Left lung (tissue), 4 donors: ENCODE measurements at regions not wholly inside any gene's neighbourhood (a gene's known extent, or its start where the extent isn't known, plus 50 kb on each side); places are given as distances from the start of the nearest gene placed in this dataset.
A peak's percentile ranks its signal among the peaks of the same experiment; 100 is the strongest.

Source experiments
- ATAC-seq: fragments of 200-7000 bp; cut with Tn5 transposase; one replicate; pipeline ENCODE4 v1.9.1; 2020; ENCODE audit warnings: moderate library complexity
- DNase-seq, 4 donors: peaks; one replicate each; pipeline ENCODE4 v3.0.0-alpha.2; 2013 to 2020
- H3K27ac ChIP-seq, 2 donors: fragments of 200-600 bp; sonication (generic) in 1 of 2; one replicate each; pipeline versions ENCODE4 v1.5.0 to v1.8.0; 2020 to 2021
- H3K27me3 ChIP-seq, 2 donors: fragments of 200-600 bp; sonication (generic) in 1 of 2; one replicate each; pipeline versions ENCODE4 v1.5.0 to v1.8.0; 2020 to 2021
- H3K36me3 ChIP-seq, 2 donors: fragments of 200-600 bp; sonication (generic) in 1 of 2; one replicate each; pipeline versions ENCODE4 v1.5.0 to v1.8.0; 2020 to 2021
- H3K4me1 ChIP-seq, 2 donors: fragments of 200-600 bp; one replicate each; pipeline ENCODE4 v1.8.0; 2021
- H3K4me3 ChIP-seq, 2 donors: fragments of 200-600 bp; sonication (generic) in 1 of 2; one replicate each; pipeline versions ENCODE4 v1.5.0 to v1.8.0; 2020 to 2021; ENCODE audit warnings: mild to moderate bottlenecking in 1 of 2
- H3K9me3 ChIP-seq, 2 donors: fragments of 200-600 bp; sonication (generic) in 1 of 2; one replicate each; pipeline versions ENCODE4 v1.5.0 to v1.8.0; 2020 to 2021
- intact Hi-C, 2 donors: fragments of 100-400 bp; cut with DNase I; formaldehyde crosslinking; loops; one replicate each; pipeline versions ENCODE4 v1.11.2 to v1.14.2; 2022
- TF ChIP-seq, protein P1 (sequence below), 2 donors: fragments of 200-600 bp; sonication (generic) in 1 of 2; IDR thresholded peaks; one replicate each; pipeline versions ENCODE4 v1.5.0 to v1.8.0; 2021; ENCODE audit warnings: antibody characterized with exemption in 2 of 2
- donor health status: DM: no; HTN: yes; CAD: no.
- donor health status: DM: no; HTN: no; CAD: no.

DNA sequence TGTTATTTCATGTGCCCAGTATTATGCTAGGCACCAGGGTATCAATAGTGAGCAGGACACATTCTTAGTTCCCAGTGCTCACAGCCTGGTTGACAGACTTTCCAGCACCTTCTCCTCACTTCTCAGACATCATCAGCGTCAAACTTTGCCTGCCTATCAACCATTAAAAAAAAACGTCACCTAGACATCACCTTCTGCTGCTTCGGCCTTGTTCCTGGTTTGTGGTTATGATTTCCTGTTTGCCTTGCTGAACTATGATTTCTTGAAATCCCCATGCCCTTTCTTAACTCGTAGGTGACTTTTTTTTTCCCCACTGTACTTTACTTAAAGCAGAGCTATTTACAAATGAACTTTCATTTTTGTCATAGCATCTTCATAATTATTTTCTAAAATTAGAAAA is 60.4 kb upstream of the NABP1 start:
- Histone ChIP-seq H3K27ac (peak overlapping the region in 1 of 2 donors; percentile 70), H3K9me3 (no peaks in the 10 kb centered on the region), H3K36me3 (no peaks in the 10 kb centered on the region), H3K4me3 (no peak overlapping the region), H3K4me1 (peaks cover 0 to 30% of the 10 kb centered on the region in 2 donors), H3K27me3 (no peaks in the 10 kb centered on the region)
- intact Hi-C loops, result no loop called here
- ATAC-seq, result no peak
- no peak for DNase-seq
- TF ChIP-seq, protein P1, sequence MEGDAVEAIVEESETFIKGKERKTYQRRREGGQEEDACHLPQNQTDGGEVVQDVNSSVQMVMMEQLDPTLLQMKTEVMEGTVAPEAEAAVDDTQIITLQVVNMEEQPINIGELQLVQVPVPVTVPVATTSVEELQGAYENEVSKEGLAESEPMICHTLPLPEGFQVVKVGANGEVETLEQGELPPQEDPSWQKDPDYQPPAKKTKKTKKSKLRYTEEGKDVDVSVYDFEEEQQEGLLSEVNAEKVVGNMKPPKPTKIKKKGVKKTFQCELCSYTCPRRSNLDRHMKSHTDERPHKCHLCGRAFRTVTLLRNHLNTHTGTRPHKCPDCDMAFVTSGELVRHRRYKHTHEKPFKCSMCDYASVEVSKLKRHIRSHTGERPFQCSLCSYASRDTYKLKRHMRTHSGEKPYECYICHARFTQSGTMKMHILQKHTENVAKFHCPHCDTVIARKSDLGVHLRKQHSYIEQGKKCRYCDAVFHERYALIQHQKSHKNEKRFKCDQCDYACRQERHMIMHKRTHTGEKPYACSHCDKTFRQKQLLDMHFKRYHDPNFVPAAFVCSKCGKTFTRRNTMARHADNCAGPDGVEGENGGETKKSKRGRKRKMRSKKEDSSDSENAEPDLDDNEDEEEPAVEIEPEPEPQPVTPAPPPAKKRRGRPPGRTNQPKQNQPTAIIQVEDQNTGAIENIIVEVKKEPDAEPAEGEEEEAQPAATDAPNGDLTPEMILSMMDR (IDR thresholded peaks at IDR 0.05), result no peak

DNA sequence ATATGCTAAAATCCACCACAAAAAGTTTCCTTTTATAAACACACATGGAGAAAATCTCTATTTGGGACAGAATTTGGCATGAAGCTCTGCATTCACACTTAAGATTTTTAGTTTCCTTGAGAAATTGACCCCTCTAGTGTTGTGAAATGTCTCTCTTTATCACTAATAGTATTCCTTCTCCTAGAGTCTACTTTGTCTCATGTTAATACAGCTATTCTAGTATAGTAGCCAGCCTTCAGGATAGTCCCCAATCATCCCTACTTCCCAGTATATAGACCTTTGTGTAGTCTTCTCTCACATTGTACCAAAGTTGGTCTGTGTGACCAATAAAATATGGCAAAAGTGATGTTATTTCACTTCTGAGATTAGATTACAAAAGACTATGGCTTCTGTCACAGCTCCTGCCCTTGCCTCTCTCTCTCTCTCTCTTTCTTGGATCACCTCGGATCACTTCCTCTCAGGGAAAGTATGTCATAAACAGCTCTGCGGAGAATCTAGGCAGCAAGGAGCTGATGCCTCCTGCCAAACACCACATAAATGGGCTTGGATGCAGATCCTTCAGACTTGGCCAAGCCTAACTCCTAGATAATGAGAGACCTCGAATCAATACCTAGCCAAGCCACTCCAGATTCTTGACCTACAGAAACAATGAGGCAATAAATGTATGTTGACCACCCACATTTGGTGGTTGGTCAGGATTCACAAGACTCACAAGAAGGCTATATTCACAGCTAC is 59.7 kb upstream of the NABP1 start:
- TF ChIP-seq, protein P1 (IDR thresholded peaks at IDR 0.05), result no peak
- no peaks in the 10 kb centered on the region for H3K36me3 ChIP-seq
- no peaks in the 10 kb centered on the region for H3K27me3 ChIP-seq
- no peak overlapping the region for H3K4me3 ChIP-seq
- H3K9me3 ChIP-seq, result no peaks in the 10 kb centered on the region
- no peak for DNase-seq
- peak overlapping the region in 1 of 2 donors; percentile 70 for H3K27ac ChIP-seq
- H3K4me1 ChIP-seq, result peaks cover 0 to 36% of the 10 kb centered on the region in 2 donors
- intact Hi-C loops, result no loop called here
- ATAC-seq, result no peak

DNA sequence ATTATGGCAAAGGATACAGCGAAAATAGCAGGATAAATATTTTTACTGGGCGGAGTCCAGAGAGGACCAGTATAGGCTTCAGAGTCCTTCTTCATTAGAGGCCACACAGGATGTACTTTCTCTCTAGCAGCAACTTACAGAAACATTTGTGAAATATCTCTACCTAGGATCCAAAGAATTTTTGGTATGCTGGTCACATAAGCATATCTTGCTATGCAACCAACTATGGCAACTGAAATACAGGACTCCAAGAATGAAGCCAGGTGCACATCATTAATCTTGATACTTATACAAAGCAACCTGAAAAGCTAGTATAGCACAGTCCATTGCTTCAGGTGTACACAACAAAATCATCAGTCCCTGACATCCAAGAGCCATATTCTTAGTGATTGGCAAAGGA is 59.1 kb upstream of the NABP1 start:
- ATAC-seq, result no peak
- H3K36me3 ChIP-seq, result no peaks in the 10 kb centered on the region
- intact Hi-C loops, result no loop called here

DNA sequence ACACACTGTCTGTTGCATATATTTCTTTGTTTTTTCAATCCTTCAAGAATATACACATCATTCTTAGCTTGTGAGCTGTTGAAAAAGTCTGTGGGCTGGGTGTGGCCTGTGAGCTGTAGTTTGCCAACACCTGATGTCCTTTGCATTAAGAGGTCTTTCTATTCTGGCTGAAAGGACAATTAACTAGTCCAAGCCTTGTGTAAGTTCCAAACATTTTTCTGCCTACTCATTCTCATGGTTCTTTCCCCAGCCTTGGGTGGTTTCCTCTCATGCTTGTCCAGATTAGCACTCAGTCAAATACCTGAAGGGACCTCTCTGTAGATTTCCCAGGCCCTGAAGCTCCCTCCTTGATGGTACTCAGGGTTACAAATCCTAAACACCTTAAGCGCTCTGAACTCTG is 57.8 kb upstream of the NABP1 start:
- intact Hi-C loops, result no loop called here
- peak; percentile 84 for ATAC-seq

More for the DNA sequence above, 59.1 kb upstream of the NABP1 start:
- Histone ChIP-seq H3K27ac (no peak overlapping the region), H3K27me3 (no peaks in the 10 kb centered on the region), H3K4me1 (peaks cover 0 to 36% of the 10 kb centered on the region in 2 donors), H3K9me3 (no peaks in the 10 kb centered on the region), H3K4me3 (no peak overlapping the region)
- TF ChIP-seq, protein P1 (IDR thresholded peaks at IDR 0.05), result no peak
- no peak for DNase-seq

More for the DNA sequence above, 57.8 kb upstream of the NABP1 start:
- DNase-seq, result no peak
- Histone ChIP-seq H3K4me1 (peaks cover 0 to 45% of the 10 kb centered on the region in 2 donors), H3K4me3 (no peak overlapping the region), H3K27me3 (no peaks in the 10 kb centered on the region), H3K9me3 (no peaks in the 10 kb centered on the region), H3K27ac (peak overlapping the region in 1 of 2 donors; percentile 60), H3K36me3 (no peaks in the 10 kb centered on the region)
- TF ChIP-seq, protein P1 (IDR thresholded peaks at IDR 0.05), result no peak
